ENCODE measurements at regions not wholly inside any gene's neighbourhood (a gene's known extent, or its start where the extent isn't known, plus 50 kb on each side); places are given as distances from the start of the nearest gene placed in this dataset.
"Not testable (repeated sequence)": the region's sequence is repeated elsewhere in the genome, so short reads cannot be mapped to it uniquely, and the experiment has no call there.

GRCh38 chr5:56382896-56383295, 149.8 kb upstream of the ANKRD55 start:
- DNase-seq (ENCODE audit: low spot score): no peak

DNA sequence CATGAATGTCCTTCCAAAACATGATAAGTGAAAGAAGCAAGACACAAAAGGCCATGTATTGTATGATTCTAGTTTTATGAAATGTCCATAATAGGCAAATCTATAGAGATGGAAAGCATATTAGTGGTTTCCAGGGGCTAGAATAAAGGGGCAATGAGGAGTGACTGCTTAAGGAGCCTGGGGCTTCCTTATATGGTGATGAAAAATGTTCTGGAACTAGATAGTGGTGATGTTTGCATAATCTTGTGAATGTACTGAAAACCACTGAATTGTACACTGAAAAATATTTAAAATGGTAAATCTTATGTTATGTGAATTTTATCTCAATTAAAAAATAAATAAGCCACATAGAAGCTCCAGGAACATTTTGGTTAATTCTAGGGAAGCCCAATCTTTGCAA, 144.4 kb upstream of the ANKRD55 start:
- no peak for DNase-seq (ENCODE audit: low spot score)

GRCh38 chr5:56376128-56376527, 143.0 kb upstream of the ANKRD55 start:
- no peak for DNase-seq (ENCODE audit: low spot score)

DNA sequence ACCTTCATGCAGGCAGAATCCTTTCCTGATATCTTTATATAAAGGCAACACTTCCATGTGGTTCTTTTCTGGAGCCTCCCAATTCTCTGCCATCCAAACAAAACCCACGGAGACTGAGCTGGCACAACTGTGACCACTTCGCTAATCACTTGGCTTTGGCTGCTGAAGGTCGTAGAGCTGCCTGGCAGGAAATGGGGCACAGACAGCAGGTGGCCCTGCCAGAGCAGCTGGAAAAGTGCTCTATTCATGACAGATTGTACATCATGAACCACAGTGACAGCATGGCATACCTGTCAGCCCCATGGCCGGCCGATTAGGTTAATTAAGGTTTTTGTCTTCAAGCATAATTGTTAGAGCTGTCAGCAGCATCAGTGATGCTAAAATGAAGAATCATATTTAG, 141.9 kb upstream of the ANKRD55 start:
- no peak for DNase-seq (ENCODE audit: low spot score)

DNA sequence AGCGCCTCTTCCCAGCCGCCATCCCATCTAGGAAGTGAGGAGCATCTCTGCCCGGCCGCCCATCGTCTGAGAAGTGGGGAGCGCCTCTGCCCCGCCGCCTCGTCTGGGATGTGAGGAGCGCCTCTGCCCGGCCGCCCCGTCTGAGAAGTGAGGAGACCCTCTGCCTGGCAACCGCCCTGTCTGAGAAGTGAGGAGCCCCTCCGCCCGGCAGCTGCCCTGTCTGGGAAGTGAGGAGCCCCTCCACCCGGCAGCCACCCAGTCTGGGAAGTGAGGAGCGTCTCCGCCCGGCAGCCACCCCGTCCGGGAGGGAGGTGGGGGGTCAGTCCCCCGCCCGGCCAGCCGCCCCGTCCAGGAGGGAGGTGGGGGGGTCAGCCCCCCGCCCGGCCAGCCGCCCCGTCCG, 139.4 kb upstream of the ANKRD55 start:
- DNase-seq (ENCODE audit: low spot score): not testable (repeated sequence)

- no peak for DNase-seq (ENCODE audit: low spot score)
Observed at GRCh38 chr5:56369361-56369811, 136.3 kb upstream of the ANKRD55 start.

DNA sequence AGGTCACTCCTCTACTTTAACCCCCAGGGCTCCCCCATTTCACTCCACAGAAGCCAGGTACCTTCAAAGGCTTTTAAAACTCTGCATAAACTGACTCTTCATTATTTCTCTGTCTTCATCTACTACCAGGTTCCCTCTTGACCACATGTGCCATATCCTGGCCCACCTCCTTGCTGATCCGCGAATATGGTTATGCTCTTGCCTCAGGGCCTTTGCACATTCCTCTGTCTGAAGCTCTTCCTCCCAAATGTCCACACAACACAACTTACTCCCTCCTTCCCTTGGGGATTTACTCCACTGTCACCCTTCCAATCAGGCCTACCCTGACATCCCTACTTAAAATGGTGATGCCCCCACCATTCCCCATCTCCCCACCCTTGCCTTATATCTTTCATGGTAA, 134.6 kb upstream of the ANKRD55 start:
- DNase-seq (ENCODE audit: low spot score): no peak

- DNase-seq (ENCODE audit: low spot score): no peak
Observed at GRCh38 chr5:56366986-56367385, 133.9 kb upstream of the ANKRD55 start.

- no peak for DNase-seq (ENCODE audit: low spot score)
Observed at GRCh38 chr5:56361398-56361797, 128.3 kb upstream of the ANKRD55 start.

DNA sequence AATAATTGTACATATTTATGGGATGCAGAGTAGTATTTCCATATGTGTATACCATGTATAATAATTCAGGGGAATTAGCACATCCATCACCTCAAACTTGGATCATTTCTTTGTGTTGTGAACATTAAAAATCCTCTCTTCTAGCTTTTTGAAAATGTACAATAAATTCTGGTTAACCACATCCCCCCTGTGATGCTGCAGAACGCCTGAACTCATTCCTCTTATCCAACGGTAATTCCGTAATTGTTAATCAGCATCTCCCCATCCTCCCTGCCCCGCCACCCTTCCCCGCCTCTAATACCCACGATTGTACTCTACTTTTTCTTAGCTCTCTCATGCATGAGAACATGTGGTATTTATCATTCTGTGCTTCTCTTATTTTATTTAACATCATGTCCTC, 127.7 kb upstream of the ANKRD55 start:
- DNase-seq (ENCODE audit: low spot score): no peak

GRCh38 chr5:56359809-56360685, 126.9 kb upstream of the ANKRD55 start:
- no peak for DNase-seq (ENCODE audit: low spot score)

- DNase-seq (ENCODE audit: low spot score): no peak
Observed at GRCh38 chr5:56358703-56359681, 125.9 kb upstream of the ANKRD55 start.

- DNase-seq (ENCODE audit: low spot score): no peak
Observed at GRCh38 chr5:56358046-56358445, 124.9 kb upstream of the ANKRD55 start.

- no peak for DNase-seq (ENCODE audit: low spot score)
Observed at GRCh38 chr5:56357426-56357825, 124.3 kb upstream of the ANKRD55 start.

DNA sequence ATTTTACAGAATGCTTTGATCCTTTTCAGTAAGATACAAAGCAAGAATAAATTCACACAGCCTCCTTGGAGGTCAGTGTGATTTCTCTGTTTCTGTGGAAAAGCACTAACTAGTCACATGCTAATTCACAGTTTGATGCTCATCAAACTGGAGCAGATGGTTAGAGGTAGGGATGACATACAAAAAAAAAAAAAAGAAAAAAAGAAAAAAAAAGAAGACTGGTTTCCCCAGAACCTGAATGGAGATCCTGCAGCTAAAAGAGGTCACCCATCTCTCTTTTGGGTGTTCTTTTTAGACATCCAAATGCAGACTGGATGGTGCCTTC, 123.7 kb upstream of the ANKRD55 start:
- no peak for DNase-seq (ENCODE audit: low spot score)

- DNase-seq (ENCODE audit: low spot score): no peak
Observed at GRCh38 chr5:56356121-56356835, 123.1 kb upstream of the ANKRD55 start.

GRCh38 chr5:56354836-56355235, 121.7 kb upstream of the ANKRD55 start:
- no peak for DNase-seq (ENCODE audit: low spot score)

DNA sequence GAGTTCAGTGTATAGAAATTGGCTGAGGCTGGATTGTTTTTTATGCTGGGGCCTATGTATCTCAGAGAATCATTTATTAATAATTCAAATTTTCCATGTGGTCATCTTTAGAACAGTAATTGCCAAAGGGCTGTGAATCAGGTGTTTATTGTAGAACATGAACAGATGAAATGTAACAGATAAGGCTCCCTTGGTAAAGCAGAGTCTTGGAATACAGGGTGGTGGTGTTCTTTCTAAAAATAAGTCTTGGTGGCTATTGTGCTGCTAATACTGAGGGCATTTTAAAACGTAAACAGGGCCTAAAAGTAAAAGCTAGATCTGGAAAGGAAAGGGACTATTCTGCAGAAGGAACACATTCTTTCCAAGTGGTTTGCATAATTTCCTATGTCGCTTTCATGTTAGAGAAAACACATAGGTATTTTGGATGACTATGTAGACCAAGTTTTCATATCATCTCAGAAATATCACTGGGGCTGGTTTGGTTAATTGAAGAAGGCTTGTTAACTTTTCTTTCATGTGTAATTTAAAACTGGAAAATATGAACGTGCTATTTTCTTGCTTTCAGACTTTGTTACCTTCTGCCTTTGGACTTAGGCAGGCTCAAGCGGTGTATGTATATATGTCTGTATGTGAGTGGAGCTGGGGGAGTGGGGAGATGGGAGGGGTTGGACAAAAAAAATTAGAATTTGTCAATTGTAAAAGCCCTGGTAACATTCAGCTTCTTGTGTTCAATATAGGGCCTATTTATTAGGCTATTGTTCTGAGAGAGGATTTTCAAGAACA, 119.9 kb upstream of the ANKRD55 start:
- no peak for DNase-seq (ENCODE audit: low spot score)

DNA sequence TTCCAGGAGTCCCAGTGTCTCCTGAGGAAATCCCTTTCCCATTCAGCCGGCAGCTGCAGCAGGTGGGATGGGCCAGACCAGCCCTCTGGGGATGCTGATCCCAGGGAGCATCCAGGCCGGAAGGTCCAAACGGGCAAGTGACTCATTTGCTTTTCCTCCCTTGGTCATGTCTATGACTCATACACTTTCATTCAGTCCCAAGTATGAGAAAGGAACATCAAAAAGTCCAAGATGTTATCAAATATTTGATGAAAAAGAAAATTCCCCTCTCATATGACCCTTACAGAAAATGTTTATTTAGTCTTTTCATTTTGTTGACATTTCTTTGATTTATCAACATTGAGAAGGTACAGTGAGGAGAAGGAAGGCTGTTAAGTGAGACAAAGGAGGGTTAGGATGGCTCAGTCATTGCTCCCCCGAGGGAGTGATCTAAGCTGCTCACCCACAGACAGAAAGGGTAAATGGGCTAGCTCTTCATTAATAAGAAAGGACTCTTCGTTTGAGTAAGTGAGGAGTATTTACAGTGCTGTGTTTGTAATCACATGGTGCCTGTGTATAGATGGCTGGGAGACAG, 117.6 kb upstream of the ANKRD55 start:
- no peak for DNase-seq (ENCODE audit: low spot score)

GRCh38 chr5:56350011-56350596, 117.0 kb upstream of the ANKRD55 start:
- DNase-seq (ENCODE audit: low spot score): no peak

- no peak for DNase-seq (ENCODE audit: low spot score)
Observed at GRCh38 chr5:56349461-56349860, 116.3 kb upstream of the ANKRD55 start.

Measured in germinal center (tissue), 1 donor.